SK-N-SH (cell line): ENCODE measurements at regions not wholly inside any gene's neighbourhood (a gene's known extent, or its start where the extent isn't known, plus 50 kb on each side); places are given as distances from the start of the nearest gene placed in this dataset.
A peak's percentile ranks its signal among the peaks of the same experiment; 100 is the strongest.

ENCODE experiments used
- CTCF ChIA-PET: fragments of 300-600, 350-600 bp; formaldehyde crosslinking; extraction: SDS; loops from one replicate; lab custom pipeline; 2021; lab: Yijun Ruan, JAX
- POLR2A ChIA-PET: fragments of 350-600 bp; sonication (Branson Sonifier 250); formaldehyde crosslinking; extraction: SDS; loops from one replicate; lab custom pipeline; 2020; ENCODE audit warnings: antibody characterized with exemption, inconsistent platforms; lab: Yijun Ruan, JAX
- DNase-seq: peaks from one replicate; pipeline ENCODE4 v3.0.0; 2012
- H2AFZ ChIP-seq: fragments of 200-600 bp; sonication (generic); 2 replicates; pipeline ENCODE4 v1.8.1; 2016; ENCODE audit warnings: antibody characterized with exemption, mild to moderate bottlenecking, low read depth
- H3F3A ChIP-seq: fragments of 200-600 bp; sonication (generic); replicated peaks from 2 replicates; pipeline ENCODE3; 2016; ENCODE audit warnings: antibody characterized with exemption, mild to moderate bottlenecking; ENCODE audit not compliant: insufficient read depth
- H3K27ac ChIP-seq, 2 experiments: fragments of 200-500 bp in 1 of 2; fragments of 200-600 bp in 1 of 2; sonication (Bioruptor generic) in 1 of 2; sonication (generic), shearing (Covaris generic) in 1 of 2; 2 replicates each; pipeline versions ENCODE4 v1.5.1 to v1.6.1; 2014 to 2016; ENCODE audit warnings: low read depth in 2 of 2, inconsistent platforms in 1 of 2, low read length in 1 of 2, mild to moderate bottlenecking in 1 of 2, mixed read lengths in 1 of 2
- H3K27me3 ChIP-seq: fragments of 200-600 bp; sonication (generic), shearing (Covaris generic); 2 replicates; pipeline ENCODE4 v1.6.1; 2016; ENCODE audit warnings: mixed run types; ENCODE audit not compliant: insufficient read depth
- H3K36me3 ChIP-seq, 2 experiments: fragments of 200-500 bp in 1 of 2; fragments of 200-600 bp in 1 of 2; sonication (Bioruptor generic) in 1 of 2; sonication (generic) in 1 of 2; replicated peaks in 1 of 2; 2 replicates each; pipeline versions ENCODE3 to v1.5.1; 2014 to 2016; ENCODE audit warnings: low read length in 1 of 2, mild to moderate bottlenecking in 1 of 2; ENCODE audit not compliant: insufficient read depth in 2 of 2, control insufficient read depth in 1 of 2
- H3K4me1 ChIP-seq, 2 experiments: fragments of 200-500 bp in 1 of 2; fragments of 200-600 bp in 1 of 2; sonication (Bioruptor generic) in 1 of 2; sonication (generic), shearing (Covaris generic) in 1 of 2; 2 replicates each; pipeline versions ENCODE4 v1.5.1 to v1.6.1; 2014 to 2016; ENCODE audit warnings: low read depth in 1 of 2, low read length in 1 of 2, mixed run types in 1 of 2; ENCODE audit not compliant: insufficient read depth in 2 of 2, control insufficient read depth in 1 of 2
- H3K4me2 ChIP-seq: fragments of 200-600 bp; sonication (generic), shearing (Covaris generic); 2 replicates; pipeline ENCODE4 v1.6.1; 2017; ENCODE audit warnings: mixed run types
- H3K4me3 ChIP-seq, 2 experiments: fragments of 200-500 bp in 1 of 2; fragments of 200-600 bp in 1 of 2; sonication (Bioruptor generic) in 1 of 2; sonication (generic), shearing (Covaris generic) in 1 of 2; 2 replicates each; pipeline versions ENCODE4 v1.5.1 to v1.8.1; 2014 to 2016; ENCODE audit warnings: low read depth in 2 of 2, inconsistent platforms in 1 of 2, low read length in 1 of 2, mild to moderate bottlenecking in 1 of 2, mixed read lengths in 1 of 2, moderate library complexity in 1 of 2
- H3K79me2 ChIP-seq: fragments of 200-600 bp; sonication (generic); 2 replicates; pipeline ENCODE4 v1.8.1; 2017; ENCODE audit warnings: mild to moderate bottlenecking; ENCODE audit not compliant: insufficient read depth
- H3K9ac ChIP-seq: fragments of 200-600 bp; sonication (generic); 2 replicates; pipeline ENCODE4 v1.6.1; 2017; ENCODE audit warnings: mixed run types
- H3K9me2 ChIP-seq: fragments of 200-600 bp; sonication (generic); 2 replicates; pipeline ENCODE4 v1.6.1; 2017; ENCODE audit warnings: mixed run types
- H3K9me3 ChIP-seq: fragments of 200-600 bp; sonication (generic); 2 replicates; pipeline ENCODE4 v1.6.1; 2017; ENCODE audit warnings: mixed run types, mild to moderate bottlenecking, moderate library complexity
- H4K20me1 ChIP-seq: fragments of 200-600 bp; sonication (generic); 2 replicates; pipeline ENCODE4 v1.6.1; 2017; ENCODE audit warnings: mild to moderate bottlenecking, mixed run types; ENCODE audit not compliant: insufficient read depth
- EP300 ChIP-seq, 2 experiments: IDR thresholded peaks; 2 replicates each; pipeline versions ENCODE4 v1.4.0 to v1.6.1; 2012; ENCODE audit warnings: borderline replicate concordance in 1 of 2, low read depth in 1 of 2, low read length in 1 of 2
- FOSL2 ChIP-seq: IDR thresholded peaks from 2 replicates; pipeline ENCODE4 v1.4.0; 2012; ENCODE audit warnings: low read depth, mild to moderate bottlenecking, moderate library complexity, borderline replicate concordance
- FOXJ3 ChIP-seq: sonication (generic); formaldehyde crosslinking; IDR thresholded peaks from 2 replicates; pipeline ENCODE4 v1.5.1; 2020; ENCODE audit warnings: mild to moderate bottlenecking, missing genetic modification reagents
- FOXM1 ChIP-seq: IDR thresholded peaks from 2 replicates; pipeline ENCODE4 v1.4.0; 2012; ENCODE audit warnings: low read depth, mild to moderate bottlenecking
- IRF3 ChIP-seq: fragments of 150-350 bp; IDR thresholded peaks from 2 replicates; pipeline ENCODE4 v1.6.1; 2016; ENCODE audit warnings: mild to moderate bottlenecking, low read depth, low read length
- JUND ChIP-seq: IDR thresholded peaks from 2 replicates; pipeline ENCODE4 v1.4.0; 2012
- NRF1 ChIP-seq: IDR thresholded peaks from 2 replicates; pipeline ENCODE4 v1.6.1; 2012; ENCODE audit warnings: low read depth, mild to moderate bottlenecking, low read length
- PBX3 ChIP-seq: IDR thresholded peaks from 2 replicates; pipeline ENCODE4; 2012
- RCOR1 ChIP-seq: fragments of 150-350 bp; IDR thresholded peaks from 2 replicates; pipeline ENCODE4 v1.6.1; 2017; ENCODE audit warnings: antibody characterized with exemption, low read length
- RFX5 ChIP-seq: IDR thresholded peaks from 2 replicates; pipeline ENCODE4 v1.6.1; 2012; ENCODE audit warnings: mild to moderate bottlenecking, improper control_type of control experiment, low read length
- SIN3A ChIP-seq: IDR thresholded peaks from 2 replicates; pipeline ENCODE4 v1.6.1; 2012; ENCODE audit warnings: low read depth, mild to moderate bottlenecking, low read length, moderate library complexity, borderline replicate concordance
- TAF1 ChIP-seq: IDR thresholded peaks from 2 replicates; pipeline ENCODE4 v1.6.1; 2012; ENCODE audit warnings: low read depth, mild to moderate bottlenecking, low read length, moderate library complexity, borderline replicate concordance
- USF1 ChIP-seq: IDR thresholded peaks from 2 replicates; pipeline ENCODE4 v1.4.0; 2012; ENCODE audit warnings: low read depth, borderline replicate concordance
- USF2 ChIP-seq: fragments of 150-350 bp; IDR thresholded peaks from 2 replicates; pipeline ENCODE4 v1.6.1; 2017; ENCODE audit warnings: antibody characterized with exemption, low read length, low read depth, borderline replicate concordance
- YY1 ChIP-seq: IDR thresholded peaks from 2 replicates; pipeline ENCODE4 v1.4.0; 2012; ENCODE audit warnings: low read depth, mild to moderate bottlenecking
- WGBS: methylation state at CpG from one replicate; pipeline ENCODE4 v1.1.6; 2017; ENCODE audit warnings: low lambda C conversion rate; 5-methylcytosine and 5-hydroxymethylcytosine counted together

- H3K9me2 ChIP-seq: no peaks in the 10 kb centered on the region
- peaks cover 4% of the 10 kb centered on the region for H3F3A ChIP-seq
- no peak overlapping the region for H3K9ac ChIP-seq
- 77% methylated on average over 3 of the region's 3 CpGs for WGBS
- POLR2A ChIA-PET: no interaction called here
- no peaks in the 10 kb centered on the region for H3K27me3 ChIP-seq
- no peaks in the 10 kb centered on the region for H3K9me3 ChIP-seq
- H3K36me3 ChIP-seq: no peaks in the 10 kb centered on the region
- H3K79me2 ChIP-seq: no peaks in the 10 kb centered on the region
- H3K4me2 ChIP-seq: no peak overlapping the region
- CTCF ChIA-PET: no interaction called here
- no peaks in the 10 kb centered on the region for H4K20me1 ChIP-seq
- H3K4me3 ChIP-seq: no peak overlapping the region
- no peak for DNase-seq
- H3K4me1 ChIP-seq: no peaks in the 10 kb centered on the region
- 0 out of 2 replicates have a peak overlapping the region, but pooled peaks have one; percentile 41 for H2AFZ ChIP-seq
- TF ChIP-seq IRF3 (no peak), TAF1 (no peak), FOXM1 (no peak), USF2 (no peak), YY1 (no peak), USF1 (no peak), EP300 (IDR thresholded peaks at IDR 0.05; ENCODE audit: borderline replicate concordance in 1 of 2, low read depth in 1 of 2, low read length in 1 of 2) (no peak), SIN3A (no peak), FOXJ3 (CRISPR knock-in tag) (no peak), NRF1 (no peak), RFX5 (no peak)
- H3K27ac ChIP-seq: peak overlapping the region in 1 of 2 experiments; percentile 35; a peak in 1 of 4 replicates
These were observed 74.6 kb upstream of the TBC1D3K start for GRCh38 chr17:37849617-37849972.

- H3K4me2 ChIP-seq: no peak overlapping the region
These were observed 75.3 kb upstream of the TBC1D3K start for GRCh38 chr17:37848690-37849616.

More at GRCh38 chr17:37848690-37849616, 75.3 kb upstream of the TBC1D3K start:
- no peak overlapping the region for H3K4me3 ChIP-seq
- H4K20me1 ChIP-seq: no peaks in the 10 kb centered on the region
- H3K9ac ChIP-seq: no peak overlapping the region
- ChIA-PET CTCF (no interaction called here), POLR2A (no interaction called here)
- no peak for DNase-seq
- peaks cover 4% of the 10 kb centered on the region for H3F3A ChIP-seq
- TF ChIP-seq PBX3: peak; percentile 51
- no peak for TF ChIP-seq EP300 (IDR thresholded peaks at IDR 0.05; ENCODE audit: borderline replicate concordance in 1 of 2, low read depth in 1 of 2, low read length in 1 of 2)
- no peak for TF ChIP-seq USF2
- no peak for TF ChIP-seq RFX5
- TF ChIP-seq JUND: peak; percentile 31; the same call in 1 of the 2 replicates
- TF ChIP-seq FOSL2: peak; percentile 42; the same call in 1 of the 2 replicates
- TF ChIP-seq RCOR1: no peak
- WGBS: 74% methylated on average over 15 of the region's 15 CpGs
- no peaks in the 10 kb centered on the region for H3K9me2 ChIP-seq
- no peaks in the 10 kb centered on the region for H3K9me3 ChIP-seq
- H3K36me3 ChIP-seq: no peaks in the 10 kb centered on the region
- H2AFZ ChIP-seq: 0 out of 2 replicates have a peak overlapping the region, but pooled peaks have one; percentile 41
- H3K27ac ChIP-seq: peak overlapping the region in 1 of 2 experiments; percentile 35; a peak in 2 of 4 replicates
- no peaks in the 10 kb centered on the region for H3K79me2 ChIP-seq
- no peaks in the 10 kb centered on the region for H3K27me3 ChIP-seq
- H3K4me1 ChIP-seq: no peaks in the 10 kb centered on the region
